IMR-90 (cell line): ENCODE measurements at regions not wholly inside any gene's neighbourhood (a gene's known extent, or its start where the extent isn't known, plus 50 kb on each side); places are given as distances from the start of the nearest gene placed in this dataset.

Source experiments
- CEBPB ChIP-seq: IDR thresholded peaks from 2 replicates; pipeline ENCODE4 v1.6.1; 2012; ENCODE audit warnings: low read depth, low read length, improper control_type of control experiment
- CHD1 ChIP-seq: IDR thresholded peaks from 2 replicates; pipeline ENCODE4 v1.6.1; 2012; ENCODE audit warnings: low read depth, low read length, improper control_type of control experiment
- CTCF ChIP-seq: conservative IDR thresholded peaks from 2 replicates; pipeline ENCODE4 v1.5.1; 2012; ENCODE audit warnings: mild to moderate bottlenecking, low read depth, low read length, improper control_type of control experiment
- FOS ChIP-seq: fragments of 150-350 bp; IDR thresholded peaks from 2 replicates; pipeline ENCODE4 v1.6.1; 2016; ENCODE audit warnings: low read depth, low read length
- MAFK ChIP-seq: IDR thresholded peaks from 2 replicates; pipeline ENCODE4 v1.6.1; 2012; ENCODE audit warnings: low read depth, low read length, improper control_type of control experiment
- MAZ ChIP-seq: IDR thresholded peaks from 2 replicates; pipeline ENCODE4 v1.6.1; 2012; ENCODE audit warnings: low read depth, mild to moderate bottlenecking, low read length, improper control_type of control experiment, moderate library complexity, borderline replicate concordance
- MXI1 ChIP-seq: IDR thresholded peaks from 2 replicates; pipeline ENCODE4 v1.6.1; 2012; ENCODE audit warnings: low read depth, mild to moderate bottlenecking, low read length, moderate library complexity, borderline replicate concordance
- POLR2A ChIP-seq: IDR thresholded peaks from 2 replicates; pipeline ENCODE4 v1.6.1; 2012; ENCODE audit warnings: mild to moderate bottlenecking, low read depth, low read length
- RAD21 ChIP-seq: IDR thresholded peaks from 2 replicates; pipeline ENCODE4 v1.6.1; 2012; ENCODE audit warnings: low read length, improper control_type of control experiment
- RCOR1 ChIP-seq: IDR thresholded peaks from 2 replicates; pipeline ENCODE4 v1.6.1; 2012; ENCODE audit warnings: mild to moderate bottlenecking, low read length, improper control_type of control experiment; ENCODE audit not compliant: insufficient replicate concordance
- RFX5 ChIP-seq: IDR thresholded peaks from 2 replicates; pipeline ENCODE4 v1.8.0; 2012; ENCODE audit warnings: low read depth, mild to moderate bottlenecking, low read length, moderate library complexity
- SMC3 ChIP-seq: fragments of 150-350 bp; IDR thresholded peaks from 2 replicates; pipeline ENCODE4 v1.6.1; 2016; ENCODE audit warnings: low read depth, mild to moderate bottlenecking, antibody characterized with exemption, low read length, moderate library complexity
- USF2 ChIP-seq: fragments of 150-350 bp; IDR thresholded peaks from 2 replicates; pipeline ENCODE4 v1.6.1; 2017; ENCODE audit warnings: mild to moderate bottlenecking, antibody characterized with exemption, low read length, low read depth

GRCh38 chr3:5806192-5806591, 618.7 kb downstream of the EDEM1 start:
- TF ChIP-seq CTCF (no peak), CHD1 (no peak), RFX5 (no peak), SMC3 (no peak), FOS (no peak), POLR2A (no peak), RAD21 (no peak), MXI1 (no peak), CEBPB (no peak), USF2 (no peak), RCOR1 (no peak), MAZ (no peak), MAFK (no peak)
